ENCODE measurements at regions not wholly inside any gene's neighbourhood (a gene's known extent, or its start where the extent isn't known, plus 50 kb on each side); places are given as distances from the start of the nearest gene placed in this dataset.

DNA sequence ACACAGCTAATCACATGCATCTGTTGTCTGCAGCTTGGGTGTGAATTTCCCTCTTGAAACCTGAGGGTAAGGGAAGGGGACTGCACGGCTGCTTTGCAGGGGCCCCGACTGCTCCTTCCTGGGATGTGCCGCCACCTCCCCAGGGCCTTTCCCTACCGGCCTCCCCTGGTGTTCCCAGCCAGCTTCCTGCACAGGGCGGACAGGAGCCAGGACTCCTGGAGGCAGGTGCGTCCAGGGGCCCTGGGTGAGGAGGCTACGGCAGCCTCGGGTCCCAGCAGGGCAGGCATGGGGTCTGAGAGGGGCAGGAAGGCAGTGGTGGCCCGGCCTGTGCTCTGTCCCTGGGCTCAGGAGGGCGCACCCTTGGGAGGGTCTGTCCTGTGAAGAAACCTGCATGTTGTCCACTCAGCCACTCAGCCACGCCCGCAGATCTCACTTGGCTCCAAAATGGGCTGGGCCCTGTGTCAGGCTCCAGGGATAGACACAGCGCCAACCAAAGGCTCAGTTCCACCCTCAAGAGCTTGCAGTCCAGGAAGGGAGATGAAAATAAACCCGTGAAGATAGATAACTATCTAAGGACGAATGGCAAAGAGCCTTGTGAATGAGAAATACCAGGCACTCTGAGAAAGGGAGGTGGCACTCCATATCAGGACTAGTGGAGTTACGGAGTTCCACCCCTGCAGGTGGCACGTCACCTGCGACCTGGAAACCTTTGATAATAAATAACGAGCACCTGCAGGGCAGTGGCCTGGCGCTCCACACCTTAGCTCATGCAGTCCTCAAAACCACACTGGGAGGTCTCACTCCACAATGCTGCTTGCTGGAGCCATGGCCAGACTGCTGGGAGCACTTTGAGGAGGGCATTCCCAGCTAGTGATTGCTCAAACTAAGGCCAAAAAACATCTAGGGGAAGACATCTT, 427.4 kb downstream of the AACS start:
- DNase-seq (ENCODE audit: low spot score), result no peak

DNA sequence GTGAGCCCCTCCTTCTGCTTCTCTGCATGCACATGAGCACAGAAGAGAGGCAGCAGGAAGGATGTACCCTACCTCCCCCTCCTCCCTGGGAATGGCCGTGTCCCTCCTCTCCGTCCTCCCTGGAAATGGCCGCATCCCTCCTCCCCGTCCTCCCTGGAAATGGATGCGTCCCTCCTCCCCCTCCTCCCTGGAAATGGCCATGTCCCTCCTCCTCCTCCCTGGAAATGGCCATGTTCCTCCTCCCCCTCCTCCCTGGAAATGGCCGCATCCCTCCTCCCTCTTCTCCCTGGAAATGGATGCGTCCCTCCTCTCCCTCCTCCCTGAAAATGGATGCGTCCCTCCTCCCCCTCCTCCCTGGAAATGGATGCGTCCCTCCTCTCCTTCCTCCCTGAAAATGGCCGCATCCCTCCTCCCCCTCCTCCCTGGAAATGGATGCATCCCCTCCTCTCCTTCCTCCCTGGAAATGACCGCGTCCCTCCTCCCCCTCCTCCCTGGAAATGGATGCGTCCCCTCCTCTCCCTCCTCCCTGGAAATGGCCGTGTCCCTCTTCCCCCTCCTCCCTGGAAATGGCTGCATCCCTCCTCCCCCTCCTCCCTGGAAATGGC, 428.6 kb downstream of the AACS start:
- no peak for DNase-seq (ENCODE audit: low spot score)

- peak; percentile 20 for DNase-seq (ENCODE audit: low spot score)
Observed at GRCh38 chr12:125503128-125503527, 437.9 kb downstream of the AACS start.

GRCh38 chr12:125509195-125509594, 444.0 kb downstream of the AACS start:
- no peak for DNase-seq (ENCODE audit: low spot score)

DNA sequence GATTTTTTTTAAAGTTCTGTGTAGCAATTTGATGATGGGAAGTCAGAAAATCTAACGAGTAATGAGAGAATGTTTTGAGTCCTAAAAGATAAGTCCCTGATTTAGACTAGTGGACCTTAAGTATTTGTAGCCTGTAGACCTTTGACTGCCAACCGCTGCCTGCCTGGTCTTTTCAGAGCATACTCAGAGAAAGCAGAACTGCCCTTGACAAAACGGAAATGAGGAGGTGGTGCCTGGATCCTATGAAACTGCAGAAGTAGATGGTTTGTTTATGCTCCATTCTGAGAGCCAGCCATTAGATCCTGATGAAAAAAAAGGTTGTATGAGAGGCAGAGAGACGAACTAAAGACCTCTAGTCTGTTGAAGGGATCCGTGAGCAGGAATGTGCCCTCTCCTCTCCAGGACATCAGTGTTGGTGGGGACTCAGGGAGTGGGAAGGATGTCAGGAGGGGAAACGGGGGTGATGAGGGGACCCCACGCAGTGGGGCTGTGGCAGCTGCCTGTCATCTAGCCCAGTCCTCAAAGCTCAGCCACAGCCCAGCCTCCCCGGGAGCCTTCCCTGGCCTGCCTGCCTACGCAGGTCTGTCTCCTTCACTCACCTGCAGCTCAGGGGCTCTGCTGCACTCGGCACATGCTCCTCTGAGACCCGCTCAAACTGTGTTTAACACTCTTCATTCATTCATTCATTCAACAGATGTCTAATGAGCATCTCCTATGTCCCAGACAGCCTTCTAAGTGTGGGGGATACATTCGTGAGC, 447.5 kb downstream of the AACS start:
- no peak for DNase-seq (ENCODE audit: low spot score)

GRCh38 chr12:125515887-125516286, 450.7 kb downstream of the AACS start:
- DNase-seq (ENCODE audit: low spot score), result no peak

- DNase-seq (ENCODE audit: low spot score), result peak; percentile 14
Observed at GRCh38 chr12:125518074-125518473, 452.8 kb downstream of the AACS start.

DNA sequence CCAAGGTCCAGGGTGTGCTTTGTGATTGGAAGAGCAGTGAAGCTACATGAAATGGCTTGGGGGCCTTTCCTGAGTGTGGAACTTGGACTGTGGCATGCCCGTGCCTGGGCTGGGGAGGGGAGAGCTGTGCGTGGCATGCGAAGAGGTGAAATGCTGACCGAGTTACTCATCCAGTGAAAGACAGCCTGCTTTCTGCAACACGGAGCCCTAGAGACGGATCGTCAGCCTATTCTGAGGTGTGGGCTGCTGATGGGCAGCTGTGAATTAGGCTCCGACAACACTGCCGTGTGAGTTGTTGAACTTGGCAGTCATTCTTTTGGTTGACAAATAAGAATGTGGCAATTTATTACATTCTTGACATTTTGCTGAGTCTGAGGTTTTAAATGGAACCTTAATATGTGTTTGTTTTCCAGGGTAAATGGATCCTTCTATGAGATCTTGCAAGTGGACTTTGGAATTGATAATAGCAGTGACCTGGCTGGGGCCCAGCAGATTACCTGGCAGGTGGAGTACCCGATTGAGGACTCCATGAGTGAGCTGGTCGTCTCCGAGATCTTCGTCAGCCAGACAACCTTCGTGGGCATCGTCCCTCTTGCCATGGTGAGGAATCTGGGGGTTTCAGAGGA, 453.9 kb downstream of the AACS start:
- no peak for DNase-seq (ENCODE audit: low spot score)

DNA sequence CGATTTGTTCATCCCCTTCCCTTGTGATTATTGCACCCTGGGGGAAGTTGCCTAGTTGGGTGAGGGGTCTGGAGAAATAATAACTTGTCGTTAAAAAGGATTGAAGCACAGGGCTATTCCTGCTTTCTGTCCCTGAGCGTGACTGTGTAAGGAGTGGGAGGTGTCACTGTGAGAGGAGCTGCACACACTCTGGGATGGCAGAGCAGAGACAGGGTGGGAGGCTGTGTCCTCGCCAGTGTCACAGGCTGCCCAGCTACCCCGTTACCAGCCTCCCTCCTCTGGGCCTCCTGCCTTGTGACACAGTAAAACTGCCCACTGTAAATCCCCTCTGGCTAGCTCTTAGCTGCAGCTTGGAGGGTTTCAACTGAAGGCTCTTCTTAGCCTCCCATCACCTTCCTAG, 460.6 kb downstream of the AACS start:
- no peak for DNase-seq (ENCODE audit: low spot score)

DNA sequence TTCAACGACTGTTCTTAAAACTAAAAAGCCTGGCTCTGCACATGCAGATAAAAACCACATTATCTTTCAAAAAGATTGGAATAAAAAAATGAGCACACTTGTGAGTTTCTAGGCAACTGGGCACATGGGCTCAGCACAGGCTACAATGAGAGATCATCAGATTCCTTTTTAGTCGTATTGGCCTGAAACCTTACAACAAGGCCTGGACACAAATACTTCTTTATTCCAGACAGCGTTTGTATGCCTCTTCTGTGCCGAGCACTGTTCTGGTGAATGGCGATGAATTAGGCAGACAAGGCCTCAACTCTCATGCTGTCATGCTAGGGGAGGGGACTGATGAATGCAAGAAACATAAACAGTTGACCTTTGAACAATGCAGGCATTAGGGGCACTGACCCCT, 463.0 kb downstream of the AACS start:
- no peak for DNase-seq (ENCODE audit: low spot score)

- DNase-seq (ENCODE audit: low spot score), result no peak
Observed at GRCh38 chr12:125530201-125530600, 465.0 kb downstream of the AACS start.

- no peak for DNase-seq (ENCODE audit: low spot score)
Observed at GRCh38 chr12:125530876-125531275, 465.6 kb downstream of the AACS start.

DNA sequence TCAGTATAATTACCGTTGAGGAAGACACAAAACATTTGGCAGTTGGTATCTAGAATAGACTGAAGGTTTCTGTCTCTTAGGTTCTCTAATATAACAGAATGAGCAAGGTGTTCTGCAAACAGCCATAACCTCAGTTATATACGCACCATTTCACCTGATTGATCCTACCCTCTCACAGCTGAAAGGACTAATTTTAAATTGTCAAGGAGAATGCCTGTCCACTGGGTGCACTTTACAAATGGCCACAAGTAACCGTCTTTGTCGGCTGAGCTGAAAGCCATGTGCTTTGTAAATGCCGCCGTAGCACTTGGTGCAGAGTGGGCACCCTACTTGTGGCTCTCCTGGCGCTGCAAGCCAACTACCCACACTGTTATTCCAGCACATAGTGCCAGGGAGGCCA, 466.3 kb downstream of the AACS start:
- no peak for DNase-seq (ENCODE audit: low spot score)

- DNase-seq (ENCODE audit: low spot score), result no peak
Observed at GRCh38 chr12:125533434-125534029, 468.3 kb downstream of the AACS start.

DNA sequence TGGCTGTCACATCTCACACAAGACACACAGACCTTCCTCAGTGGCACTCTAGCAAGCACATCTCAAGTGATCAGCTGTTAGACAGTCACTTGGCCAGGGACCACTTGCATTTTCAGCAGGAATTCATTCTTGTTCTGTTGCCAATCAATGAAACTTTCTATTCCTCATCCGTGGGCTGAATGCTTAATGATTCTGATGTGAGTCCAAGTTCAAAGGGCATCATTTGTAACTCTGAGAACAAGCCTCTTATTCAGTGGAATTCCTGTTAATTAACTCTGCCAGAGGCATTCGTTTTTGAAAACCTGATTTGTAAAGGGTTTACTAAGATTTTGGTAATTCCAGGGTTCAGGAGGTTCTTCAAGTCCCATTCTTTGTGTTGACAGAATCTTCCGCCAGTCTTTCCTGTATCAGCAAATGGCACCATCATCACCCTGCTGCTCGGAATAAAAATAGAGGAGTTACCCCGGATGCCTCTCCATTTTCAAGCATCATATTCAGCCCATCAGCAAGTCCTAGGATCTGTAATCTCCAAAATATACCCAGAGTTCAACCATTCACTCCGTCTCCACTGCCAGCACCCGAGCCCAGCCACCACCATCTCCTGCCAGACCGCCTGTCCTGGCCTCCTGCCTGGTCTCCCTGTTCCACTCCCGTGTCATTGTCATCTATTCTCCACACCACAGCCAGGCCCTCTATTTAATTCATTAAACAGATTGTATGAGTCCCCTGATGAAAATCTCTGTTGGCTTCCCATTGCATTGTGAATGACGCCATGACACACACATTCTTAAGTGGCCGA, 473.4 kb downstream of the AACS start:
- DNase-seq (ENCODE audit: low spot score), result no peak

- DNase-seq (ENCODE audit: low spot score), result no peak
Observed at GRCh38 chr12:125540580-125541204, 475.5 kb downstream of the AACS start.

DNA sequence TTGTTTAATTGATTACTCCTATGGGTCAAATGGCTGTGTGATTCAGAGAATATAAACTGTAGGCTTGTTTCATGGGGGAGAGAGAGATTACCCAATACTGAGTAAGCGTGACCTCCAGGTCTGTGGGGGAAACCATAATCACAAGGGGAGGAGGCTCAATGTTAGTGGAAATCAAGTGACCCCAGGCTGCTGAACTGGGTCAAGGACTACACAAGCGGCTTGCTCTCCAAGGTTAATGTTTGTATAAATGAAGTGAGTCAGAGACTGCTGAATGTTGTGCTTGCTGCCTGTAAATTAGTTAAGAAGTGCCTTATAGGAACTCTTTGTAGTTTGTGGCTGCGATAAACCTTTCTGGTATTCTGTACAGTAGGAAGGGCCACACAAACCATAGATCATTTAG, 479.7 kb downstream of the AACS start:
- no peak for DNase-seq (ENCODE audit: low spot score)

- no peak for DNase-seq (ENCODE audit: low spot score)
Observed at GRCh38 chr12:125549171-125549570, 483.9 kb downstream of the AACS start.

DNA sequence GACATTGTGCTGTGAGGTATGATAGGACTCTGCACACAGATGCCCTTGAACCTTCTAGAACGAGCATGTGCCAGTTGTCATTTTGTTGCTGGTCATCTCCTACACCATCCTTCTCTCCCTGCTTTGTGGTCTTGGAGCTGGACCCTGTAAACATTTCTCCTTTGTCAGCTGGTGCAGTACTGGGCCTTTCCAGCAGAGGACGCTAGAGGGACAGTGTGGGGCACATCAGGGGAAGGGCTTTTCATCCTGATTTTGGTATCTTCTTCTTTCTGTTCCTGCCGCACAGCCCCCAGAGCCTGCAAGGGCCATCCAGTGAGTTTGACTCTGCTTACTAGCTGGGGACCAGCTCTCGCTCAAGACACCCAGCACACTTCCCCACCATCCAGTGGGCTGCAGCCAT, 484.6 kb downstream of the AACS start:
- no peak for DNase-seq (ENCODE audit: low spot score)

DNA sequence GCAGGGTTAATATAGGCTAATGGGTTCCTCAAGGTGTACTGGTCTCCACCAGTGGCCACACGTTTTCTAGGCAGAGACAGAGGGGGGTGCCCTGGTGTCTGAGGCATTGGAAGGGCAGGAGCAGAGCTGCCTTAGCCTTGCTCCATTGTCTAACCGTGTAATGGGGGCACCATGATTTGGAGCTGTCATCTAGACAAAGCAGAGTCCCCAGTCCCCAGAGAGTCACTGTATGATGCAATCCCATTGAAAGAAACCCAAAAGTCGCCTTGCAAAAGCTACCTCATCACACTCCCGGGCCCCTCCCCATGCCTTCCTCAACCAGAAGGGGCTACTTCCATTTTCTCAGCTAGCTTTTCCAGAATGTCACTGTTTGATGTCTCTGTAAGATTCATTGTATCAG, 487.1 kb downstream of the AACS start:
- DNase-seq (ENCODE audit: low spot score), result no peak
